ENCODE measurements at regions not wholly inside any gene's neighbourhood (a gene's known extent, or its start where the extent isn't known, plus 50 kb on each side); places are given as distances from the start of the nearest gene placed in this dataset.

DNA sequence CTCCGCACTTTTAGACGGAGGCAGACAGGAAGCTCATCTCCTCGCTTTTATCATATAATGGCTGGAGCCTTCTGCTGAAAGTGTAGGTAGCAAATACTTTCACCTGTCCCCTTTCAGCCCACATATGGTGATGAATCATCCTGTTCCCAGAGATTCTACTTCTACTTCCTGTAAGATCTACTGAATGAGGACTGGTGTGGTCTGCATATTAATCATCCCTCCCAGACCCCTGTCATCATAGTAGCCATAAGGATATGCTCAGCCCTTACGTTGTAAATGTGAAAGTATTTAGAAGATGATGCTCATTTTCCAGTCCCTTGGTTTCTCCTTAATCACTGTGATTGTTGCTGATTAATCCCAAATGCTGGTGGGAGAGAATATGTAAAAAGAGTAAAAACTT lies 268.2 kb upstream of the GRIP1 start:
- ChIA-PET POLR2A (interaction anchor here (0.8 kb wide), 1 partner anchor 322 kb away, joined by 3 read pairs; the partner anchor contains the start of gene CAND1), CTCF (interaction anchor here (1.3 to 2.6 kb wide), 2 partner anchors 11 to 31 kb away, joined by 3 to 7 read pairs; no protein-coding TSS in a partner anchor)

DNA sequence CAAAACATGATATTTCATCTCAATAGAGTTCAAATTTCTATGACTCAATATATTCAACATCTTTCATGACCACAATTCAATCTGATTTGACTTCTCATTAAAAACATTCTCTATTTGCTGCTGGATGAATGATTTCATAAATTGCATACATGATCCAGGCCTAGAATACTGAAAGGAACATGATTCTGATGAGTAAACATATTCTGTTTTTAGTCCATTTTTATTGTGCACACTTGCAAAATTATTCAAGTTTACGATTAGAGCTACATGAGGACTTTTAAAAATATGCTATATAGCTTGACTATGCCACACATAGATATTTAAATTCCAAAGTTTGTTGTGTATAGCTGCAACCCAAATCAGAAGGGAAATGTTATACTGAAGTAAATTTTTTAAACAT lies 273.8 kb upstream of the GRIP1 start:
- ChIA-PET CTCF (no interaction called here), POLR2A (no interaction called here)

DNA sequence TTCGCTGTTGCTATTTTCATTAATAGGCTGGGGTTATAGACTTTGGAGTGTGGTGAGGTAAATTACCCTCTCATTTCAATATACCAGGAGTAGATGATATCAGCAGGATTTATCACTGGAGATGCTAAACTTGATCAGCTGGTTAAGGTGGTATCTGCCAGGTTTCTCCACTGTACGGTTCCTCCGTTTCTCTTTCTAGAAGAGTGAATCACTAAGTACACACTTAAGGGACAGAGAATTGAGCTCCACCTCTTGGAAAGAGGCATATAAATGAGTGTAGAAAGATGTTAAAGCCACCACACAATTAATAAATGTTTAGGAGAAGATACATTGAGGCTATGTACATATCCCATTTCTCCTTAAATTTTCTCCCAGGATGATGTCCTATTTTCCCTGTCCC lies 277.4 kb upstream of the GRIP1 start:
- POLR2A ChIA-PET, result no interaction called here

DNA sequence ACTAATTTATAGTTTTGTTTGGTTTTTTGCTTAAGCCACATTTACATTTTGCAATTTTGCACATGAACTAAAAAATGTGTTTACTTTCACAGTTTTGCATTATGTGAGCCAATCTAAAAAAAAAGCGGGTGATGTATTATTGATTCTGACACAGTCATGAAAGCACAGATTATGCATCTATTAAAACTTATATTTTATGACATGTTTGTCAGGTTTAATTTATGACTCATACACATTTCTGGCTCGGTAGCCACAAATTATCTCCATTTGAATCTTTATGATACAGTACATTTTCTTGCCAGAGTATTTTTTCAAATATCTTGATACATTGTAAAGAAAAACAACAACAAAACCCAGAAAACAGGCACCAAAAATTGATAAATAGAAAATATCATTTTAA lies 280.4 kb upstream of the GRIP1 start:
- ChIA-PET CTCF (no interaction called here), POLR2A (no interaction called here)

More for the DNA sequence above, 277.4 kb upstream of the GRIP1 start:
- CTCF ChIA-PET, result no interaction called here

DNA sequence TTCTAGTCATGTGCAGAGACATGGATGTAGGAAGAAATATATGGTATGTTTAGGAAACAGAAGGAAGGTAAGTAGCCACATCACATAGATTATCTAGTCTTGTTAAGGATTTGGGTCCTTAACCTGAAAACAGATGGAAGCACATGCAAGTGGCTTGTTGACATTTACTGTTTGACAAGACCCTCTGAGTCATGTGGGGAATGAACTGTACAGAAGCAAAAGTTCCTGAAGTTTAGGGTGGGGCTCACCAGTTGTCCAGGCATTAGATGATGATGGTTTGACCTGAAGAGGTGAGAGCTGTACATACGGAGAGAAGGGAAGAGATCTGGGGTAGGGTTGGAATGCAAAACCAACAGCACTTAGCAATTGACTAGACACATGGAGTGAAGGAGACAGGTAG lies 281.1 kb upstream of the GRIP1 start:
- ChIA-PET POLR2A (no interaction called here), CTCF (no interaction called here)

DNA sequence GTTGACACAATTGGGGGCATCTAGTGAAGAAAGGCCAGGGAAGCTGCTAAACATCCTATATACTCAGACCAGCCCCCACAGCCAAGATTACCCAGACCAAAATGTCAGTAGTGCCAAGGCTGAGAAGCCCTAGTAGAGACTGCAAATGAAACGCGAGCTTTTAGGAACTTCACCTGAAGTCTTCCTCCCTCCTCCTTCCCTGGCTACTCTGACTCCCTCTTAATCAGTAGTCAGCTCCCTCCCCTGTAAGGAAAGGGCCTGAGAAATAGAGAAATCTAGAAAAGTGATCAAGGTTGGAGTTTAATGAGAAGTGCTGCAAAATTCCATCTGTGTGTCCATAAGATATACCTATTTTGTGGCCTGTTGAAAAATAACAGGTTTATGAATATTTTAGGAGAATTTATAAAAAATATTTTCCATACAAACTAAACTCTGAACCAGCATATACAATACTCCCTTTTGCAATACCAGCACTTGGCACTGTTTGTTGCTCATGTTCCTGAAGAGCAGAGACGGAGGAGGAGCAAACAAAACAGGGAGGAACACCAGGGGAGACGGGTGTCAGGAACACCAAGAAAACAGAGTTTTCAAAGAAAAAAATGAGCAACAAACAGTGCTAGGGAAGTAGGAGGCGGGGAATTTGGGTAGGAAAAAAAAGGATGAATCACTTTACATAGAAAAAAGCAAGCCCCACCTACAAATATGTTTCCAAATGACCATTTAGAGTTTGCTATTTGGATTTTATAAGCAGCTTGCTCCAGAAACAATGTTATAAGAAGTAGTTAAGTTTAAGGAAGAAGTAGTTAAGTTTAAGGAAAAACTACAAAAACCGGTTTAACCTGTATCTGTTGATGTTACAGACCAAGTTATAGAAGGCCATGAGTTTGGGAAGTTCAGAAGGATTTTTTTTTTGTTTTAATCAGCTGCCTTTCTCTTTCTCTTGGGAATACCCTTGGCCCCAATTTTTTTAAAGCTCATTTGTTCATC lies 282.1 kb upstream of the GRIP1 start:
- ChIA-PET POLR2A (no interaction called here), CTCF (no interaction called here)

DNA sequence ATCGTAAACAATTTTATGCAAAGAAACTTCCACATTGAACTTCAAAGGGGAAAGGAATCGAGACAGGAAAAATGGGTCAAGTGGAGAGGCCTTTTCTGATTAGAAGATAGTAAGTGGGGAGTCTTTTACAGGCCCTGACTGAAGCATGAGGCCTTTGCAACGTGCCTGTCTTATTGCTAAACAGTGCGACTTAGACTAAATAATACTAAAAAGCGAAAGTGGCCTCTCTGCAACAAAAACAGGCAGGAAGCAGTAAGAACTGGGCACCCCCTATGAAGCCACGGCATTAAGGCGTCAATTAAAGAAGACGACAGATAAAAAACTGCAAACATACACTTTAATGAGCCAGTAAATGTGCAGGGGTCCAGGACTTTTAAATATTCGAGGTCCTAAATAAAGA lies 283.4 kb upstream of the GRIP1 start:
- POLR2A ChIA-PET, result no interaction called here
- CTCF ChIA-PET, result no interaction called here

DNA sequence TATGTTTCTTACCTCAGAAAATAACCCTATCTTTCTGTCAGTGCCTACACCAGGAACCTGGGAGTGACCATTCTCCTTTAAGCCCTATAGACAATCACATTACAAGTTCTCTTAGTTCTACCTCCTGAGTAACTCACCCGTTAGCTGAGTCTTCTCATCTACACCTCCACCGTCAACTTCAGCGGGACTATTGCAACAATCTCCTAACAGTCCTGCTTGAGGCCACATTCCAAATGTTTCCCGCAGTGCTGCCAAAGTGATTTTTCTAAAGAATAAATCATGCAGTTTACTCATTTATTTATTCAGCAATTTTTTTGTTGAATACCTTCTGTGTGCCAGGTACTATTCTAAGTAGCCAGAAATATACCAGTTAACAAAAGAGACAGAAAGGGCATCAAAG lies 285.0 kb upstream of the GRIP1 start:
- POLR2A ChIA-PET, result no interaction called here
- CTCF ChIA-PET, result no interaction called here

DNA sequence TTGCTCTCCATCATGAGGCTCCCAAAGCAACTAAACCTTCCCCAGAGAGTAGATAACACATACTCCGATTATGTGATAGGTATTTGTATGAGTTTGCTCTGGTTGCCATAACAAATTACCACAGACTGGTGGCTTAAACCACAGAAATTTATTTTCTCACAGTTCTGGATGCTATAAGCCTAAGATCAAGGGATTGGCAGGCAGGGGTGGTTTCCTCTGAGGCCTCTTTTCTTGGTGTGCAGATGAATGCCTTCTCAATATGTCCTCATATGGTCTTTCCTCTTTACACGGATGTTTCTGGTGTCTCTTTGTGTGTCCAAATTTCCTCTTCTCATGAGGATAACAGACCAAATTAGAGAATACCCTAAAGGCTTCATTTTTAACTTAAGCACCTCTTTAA lies 285.8 kb upstream of the GRIP1 start:
- ChIA-PET CTCF (no interaction called here), POLR2A (interaction anchor here (0.5 kb wide), 1 partner anchor 24 kb away, joined by 3 read pairs; no protein-coding TSS in a partner anchor)

DNA sequence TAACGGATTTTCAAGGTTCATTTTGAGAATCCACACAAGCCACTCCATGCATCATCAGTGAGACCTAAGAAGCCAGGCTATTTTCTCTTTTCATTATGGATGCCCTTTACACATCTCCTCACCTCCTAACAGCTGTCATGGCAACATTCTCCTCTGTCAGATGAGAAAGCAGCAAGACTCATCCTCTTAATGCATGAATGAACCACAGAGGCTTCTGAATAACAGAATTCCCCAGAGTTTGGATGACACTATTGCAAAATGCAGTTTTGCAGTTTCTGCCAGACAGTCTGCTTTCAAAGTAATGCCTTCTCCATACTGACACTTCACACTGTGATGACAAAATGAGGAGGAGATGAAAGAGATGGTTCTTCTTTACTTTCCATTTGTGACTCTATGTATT lies 286.7 kb upstream of the GRIP1 start:
- CTCF ChIA-PET, result no interaction called here
- POLR2A ChIA-PET, result no interaction called here

DNA sequence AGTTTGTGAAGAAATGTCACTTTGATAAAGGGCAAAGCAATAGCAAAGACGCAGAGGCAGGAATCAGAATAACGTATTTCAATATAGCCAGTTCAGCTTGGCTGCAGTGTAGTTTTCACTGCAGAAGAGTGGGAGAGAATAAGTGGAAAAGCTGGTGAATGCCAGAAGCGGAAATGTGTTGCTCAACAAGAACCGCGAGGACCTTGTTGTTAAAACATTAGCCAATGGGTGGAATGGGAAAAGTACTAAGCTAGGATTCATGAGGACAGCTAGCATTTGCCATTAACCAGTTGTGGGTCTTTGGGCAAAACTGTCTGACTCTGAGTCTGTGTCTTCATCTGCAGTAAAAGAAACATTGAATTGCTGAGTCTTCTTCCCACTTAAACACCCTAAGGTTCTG lies 292.9 kb upstream of the GRIP1 start:
- ChIA-PET CTCF (no interaction called here), POLR2A (no interaction called here)

DNA sequence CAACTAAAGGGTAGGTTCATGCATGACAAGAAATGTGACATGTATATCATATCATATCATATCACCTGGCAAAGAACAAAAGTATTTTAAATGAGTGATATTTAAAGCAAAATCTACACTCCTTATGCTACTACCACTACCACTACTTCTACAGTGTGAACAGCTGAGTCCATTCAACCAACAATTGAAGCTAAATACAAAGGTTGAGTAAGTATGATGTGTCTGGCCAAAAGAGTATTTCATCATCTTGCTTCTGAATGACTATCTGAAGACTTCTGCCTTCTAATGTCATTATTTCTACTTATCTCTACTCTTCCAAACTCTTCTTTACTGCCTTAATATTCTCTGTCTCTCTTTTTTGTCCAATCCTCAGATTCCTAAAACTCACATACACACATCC lies 292.6 kb upstream of the CAND1 start:
- CTCF ChIA-PET, result no interaction called here
- POLR2A ChIA-PET, result no interaction called here

DNA sequence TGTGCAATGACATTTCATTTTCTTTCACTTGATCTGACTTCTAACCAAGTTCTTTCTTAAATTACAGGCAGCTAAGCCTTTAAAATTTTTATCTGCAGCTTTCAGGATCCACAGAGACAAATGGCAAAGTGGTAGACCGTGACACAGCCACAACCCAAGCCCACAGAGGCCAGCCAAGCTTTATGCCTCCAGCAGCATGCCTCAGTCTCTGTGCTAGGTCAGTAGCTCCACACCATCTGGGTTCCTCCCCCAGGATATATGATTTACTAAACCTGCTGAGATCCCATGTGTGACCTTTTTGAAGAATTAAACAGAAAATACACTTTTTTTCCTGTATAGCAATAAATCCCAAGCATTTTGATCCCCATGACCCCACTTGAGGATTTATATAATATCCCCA lies 290.4 kb upstream of the CAND1 start:
- POLR2A ChIA-PET, result interaction anchor here (0.7 kb wide), 1 partner anchor 1472 kb away, joined by 3 read pairs; no protein-coding TSS in a partner anchor
- CTCF ChIA-PET, result interaction anchor here (1.0 to 1.2 kb wide), 2 partner anchors 11 to 32 kb away, joined by 3 to 4 read pairs; no protein-coding TSS in a partner anchor

DNA sequence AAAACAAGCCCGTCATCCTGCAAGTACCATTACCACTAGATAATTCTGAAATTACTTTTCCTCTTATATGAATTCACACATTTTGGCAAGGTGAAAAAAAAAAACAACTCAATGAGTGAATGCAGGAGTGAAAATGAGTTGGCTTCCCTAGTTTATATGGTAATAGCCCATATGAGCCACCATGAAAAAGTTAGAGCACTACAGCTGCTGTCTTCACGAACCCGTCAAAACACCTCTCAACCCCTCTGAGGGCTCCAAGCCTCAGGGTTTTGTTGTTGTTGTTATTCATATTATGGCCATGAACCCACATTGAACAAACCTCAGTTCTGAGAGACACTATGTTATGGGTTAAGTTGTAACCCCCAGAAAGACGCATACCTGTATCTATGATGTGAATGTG lies 289.9 kb upstream of the CAND1 start:
- CTCF ChIA-PET, result interaction anchor here (0.7 to 1.2 kb wide), 2 partner anchors 11 to 312 kb away, joined by 3 to 4 read pairs; no protein-coding TSS in a partner anchor

DNA sequence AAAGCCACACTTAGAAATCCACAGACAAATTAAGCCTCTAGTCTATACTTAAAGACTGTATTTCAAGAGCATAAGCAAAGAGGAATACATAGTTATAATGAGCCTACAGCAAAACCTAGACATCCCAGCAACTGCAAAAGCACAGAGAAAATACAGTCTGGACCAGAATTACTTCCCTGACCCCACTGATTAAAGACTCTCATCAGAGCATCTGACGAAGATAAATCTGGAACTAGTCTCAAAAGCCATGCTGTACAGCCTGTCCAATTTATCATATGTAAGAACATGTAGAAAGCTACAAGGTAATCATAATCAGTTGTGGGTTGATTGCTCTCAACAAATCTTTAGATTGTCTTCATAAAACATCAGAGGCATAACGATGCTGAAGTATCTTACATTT lies 285.1 kb upstream of the CAND1 start:
- ChIA-PET POLR2A (no interaction called here), CTCF (no interaction called here)

More for the DNA sequence above, 289.9 kb upstream of the CAND1 start:
- POLR2A ChIA-PET, result interaction anchor here (0.7 kb wide), 1 partner anchor 1471 kb away, joined by 3 read pairs; no protein-coding TSS in a partner anchor

DNA sequence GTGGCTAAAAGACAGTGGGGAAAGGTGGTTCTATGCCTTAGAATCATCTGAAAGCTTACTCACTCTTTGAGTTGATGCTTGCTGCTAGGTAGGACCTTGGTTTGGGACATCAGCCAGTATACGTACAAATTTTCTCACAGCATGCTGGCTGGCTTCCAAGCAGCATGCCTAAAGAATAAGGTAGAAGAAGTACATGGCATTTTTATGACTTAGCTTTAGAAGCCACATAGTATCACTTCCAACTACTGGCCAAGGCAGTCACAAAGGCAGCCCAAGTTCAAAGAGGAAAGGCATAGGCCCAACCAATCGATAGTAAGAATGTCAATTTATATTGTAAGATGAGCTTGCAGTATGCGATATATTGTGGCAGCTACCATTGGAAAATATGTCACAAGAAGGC lies 284.2 kb upstream of the CAND1 start:
- ChIA-PET CTCF (no interaction called here), POLR2A (no interaction called here)

DNA sequence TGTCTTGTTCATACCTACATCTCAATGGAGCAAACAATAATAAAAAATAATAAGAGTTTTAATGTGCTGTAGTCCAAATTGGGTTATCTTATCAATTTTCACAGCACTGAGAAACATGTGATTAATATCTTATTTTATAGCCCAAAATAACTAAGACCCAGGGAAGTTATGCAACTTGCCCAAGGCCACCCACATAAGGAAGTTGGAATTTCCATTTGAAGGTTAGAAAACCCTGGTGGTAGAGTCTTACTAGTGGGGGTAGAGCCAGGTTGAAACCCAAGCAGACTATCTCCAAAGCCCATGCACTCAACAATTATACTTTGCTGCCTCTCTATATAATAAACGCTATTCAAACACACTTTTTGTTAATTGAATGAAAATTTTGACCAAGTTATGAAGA lies 270.0 kb upstream of the CAND1 start:
- ChIA-PET CTCF (no interaction called here), POLR2A (no interaction called here)

DNA sequence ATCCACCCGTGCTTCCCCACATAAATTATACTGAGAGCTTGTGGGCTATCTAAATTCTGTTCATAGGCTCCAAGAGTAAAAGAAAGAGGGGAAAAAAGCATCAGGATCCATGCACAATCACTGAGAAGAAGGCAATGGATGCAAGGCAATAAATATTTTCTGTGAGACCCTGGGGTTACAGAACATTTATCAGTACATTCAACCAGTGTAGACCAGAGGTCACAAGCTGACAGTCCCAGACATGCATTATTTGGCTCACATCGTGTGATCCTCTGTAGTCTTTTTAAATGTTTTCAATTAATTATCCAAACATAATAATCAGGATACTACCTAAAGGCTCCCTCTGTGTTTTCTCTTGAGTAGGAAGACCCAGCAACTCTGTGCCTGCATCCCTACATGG lies 267.9 kb upstream of the CAND1 start:
- POLR2A ChIA-PET, result no interaction called here

DNA sequence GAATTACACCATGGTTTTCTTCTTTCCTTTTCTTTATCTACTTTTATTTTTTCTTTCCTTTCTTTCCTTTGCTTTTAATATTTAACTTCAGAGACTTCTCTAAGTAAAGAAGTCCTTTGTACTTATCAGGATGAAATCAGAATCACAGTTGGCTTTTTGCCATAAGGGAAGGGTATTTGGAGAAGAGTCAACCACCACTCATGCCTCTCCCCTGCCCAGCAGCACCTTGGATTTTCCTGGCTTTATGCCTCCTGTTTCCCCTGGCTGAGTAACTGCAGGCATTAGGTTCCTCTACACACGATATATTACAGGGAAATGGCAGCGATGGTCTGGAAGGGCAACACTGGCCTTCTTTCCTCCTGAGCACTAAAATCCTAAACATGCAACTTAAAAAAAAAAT lies 266.4 kb upstream of the CAND1 start:
- POLR2A ChIA-PET, result no interaction called here

More for the DNA sequence above, 267.9 kb upstream of the CAND1 start:
- CTCF ChIA-PET, result no interaction called here

DNA sequence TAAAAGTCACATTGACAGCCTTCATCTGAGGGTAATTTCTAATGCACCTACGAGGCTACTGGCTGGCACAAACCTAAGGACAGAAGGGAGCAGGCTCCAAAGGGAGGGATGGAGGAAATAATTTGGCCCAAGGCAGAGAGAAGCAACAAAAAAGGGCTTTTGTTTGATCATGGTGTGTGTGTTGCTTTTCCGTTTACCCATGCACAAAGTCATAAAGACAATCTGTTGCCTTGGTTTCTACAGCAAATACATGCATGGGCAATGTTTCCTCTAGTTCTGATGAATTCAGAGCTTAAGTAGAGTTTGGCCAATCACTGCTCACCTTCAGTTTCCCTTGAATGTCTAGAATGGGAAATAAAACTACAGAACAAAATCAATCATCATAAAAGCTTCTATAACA lies 262.5 kb upstream of the CAND1 start:
- ChIA-PET POLR2A (no interaction called here), CTCF (interaction anchor here (0.6 kb wide), 1 partner anchor 33 kb away, joined by 3 read pairs; no protein-coding TSS in a partner anchor)

More for the DNA sequence above, 266.4 kb upstream of the CAND1 start:
- CTCF ChIA-PET, result no interaction called here

DNA sequence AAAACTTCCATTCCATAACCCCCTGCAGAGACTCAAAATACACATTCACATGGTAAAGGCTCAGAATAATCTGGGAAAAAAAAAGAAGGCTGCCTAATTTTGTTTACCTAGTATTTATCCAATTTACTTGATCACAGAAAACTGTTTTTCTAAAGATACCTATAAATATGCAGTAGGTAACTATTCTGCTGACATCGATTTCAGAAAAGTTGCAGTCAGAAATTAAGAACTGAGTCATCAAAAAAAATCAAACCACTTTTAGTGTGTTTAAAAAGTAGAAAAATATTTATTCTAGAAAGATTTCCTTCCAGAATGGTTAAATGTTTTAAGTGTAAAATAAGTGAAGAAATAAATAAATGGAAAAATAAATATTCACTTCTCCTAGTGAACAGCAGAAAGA lies 254.5 kb upstream of the CAND1 start:
- ChIA-PET CTCF (no interaction called here), POLR2A (no interaction called here)

DNA sequence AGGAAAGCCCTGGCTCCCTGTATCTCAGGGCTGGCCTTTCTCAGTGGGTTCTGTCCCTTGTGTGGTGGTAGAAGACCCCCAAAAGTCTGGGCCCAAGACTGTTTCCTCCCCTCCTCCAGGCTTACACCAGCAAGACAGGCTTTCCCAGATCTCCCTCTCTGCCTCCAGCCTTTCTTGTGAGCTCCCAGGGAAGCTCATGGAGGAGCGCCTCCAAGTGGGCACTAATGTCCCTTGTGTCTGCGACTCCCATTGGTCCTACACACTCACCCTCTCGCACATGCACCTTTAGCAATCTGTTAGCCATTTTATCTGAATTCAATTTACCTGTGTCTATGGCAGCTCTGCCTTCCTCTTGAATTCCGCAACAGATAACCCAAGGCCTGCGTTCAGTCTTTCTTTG lies 251.1 kb upstream of the CAND1 start:
- ChIA-PET POLR2A (no interaction called here), CTCF (no interaction called here)
